ENCODE measurements at regions not wholly inside any gene's neighbourhood (a gene's known extent, or its start where the extent isn't known, plus 50 kb on each side); places are given as distances from the start of the nearest gene placed in this dataset.
"Not testable (repeated sequence)": the region's sequence is repeated elsewhere in the genome, so short reads cannot be mapped to it uniquely, and the experiment has no call there.

DNA sequence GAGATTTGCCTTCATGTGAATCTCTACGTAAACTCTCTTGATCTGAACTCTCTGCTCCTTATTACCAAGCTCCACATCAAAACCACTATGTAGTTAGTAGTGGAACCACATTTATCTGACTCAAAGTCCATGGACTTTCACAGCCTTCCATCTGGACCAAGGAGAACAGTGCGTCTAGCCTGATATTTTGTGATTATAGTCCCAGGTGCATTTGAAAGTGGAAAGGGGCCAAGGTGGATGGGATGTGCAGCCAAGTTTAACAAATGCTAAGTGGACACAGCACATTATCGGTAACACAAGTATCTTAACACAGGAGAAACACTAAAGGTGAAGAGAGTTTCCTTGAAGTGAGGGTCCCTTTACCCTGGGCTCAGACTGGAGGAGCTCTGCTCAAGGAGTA is 281.2 kb upstream of the SGK1 start:
- no peak for DNase-seq

DNA sequence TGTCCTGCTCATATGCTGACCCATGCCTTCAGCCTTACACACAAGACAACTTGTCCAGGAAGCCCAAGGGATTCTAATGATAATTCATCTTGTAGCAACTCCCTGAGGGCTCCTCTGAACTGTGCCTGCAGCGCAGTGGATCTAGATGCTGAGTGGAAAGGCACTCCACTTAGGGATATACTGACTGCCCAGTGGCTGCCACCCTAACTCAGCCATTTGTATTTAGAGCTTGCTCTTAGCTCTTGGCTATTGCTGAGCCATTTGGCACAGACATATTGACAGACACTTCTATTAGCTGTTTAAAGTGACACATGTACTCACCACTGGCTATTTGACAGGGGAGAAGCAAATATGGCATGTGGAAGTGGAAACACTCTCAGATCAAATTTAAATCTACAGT is 278.3 kb upstream of the SGK1 start:
- no peak for DNase-seq

DNA sequence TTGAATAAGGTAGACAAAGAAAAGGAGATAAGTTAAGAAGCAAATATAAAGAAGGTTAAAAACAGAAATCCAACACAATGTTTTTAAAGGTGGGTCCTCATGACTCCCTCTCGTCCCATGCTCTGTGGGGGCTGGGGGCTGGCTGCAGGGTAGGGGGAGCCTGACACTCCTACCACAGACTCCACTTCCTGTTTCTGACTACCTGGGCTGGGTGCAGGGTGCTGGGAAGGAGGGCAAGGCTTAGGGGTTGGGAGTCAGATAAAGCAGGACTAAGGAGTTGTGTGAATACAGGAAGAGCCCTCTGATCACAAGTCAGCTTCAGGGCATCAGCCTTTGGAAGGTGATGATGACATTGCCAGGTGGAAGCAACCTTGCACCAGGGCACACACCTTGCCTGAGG is 277.0 kb upstream of the SGK1 start:
- DNase-seq, result no peak

DNA sequence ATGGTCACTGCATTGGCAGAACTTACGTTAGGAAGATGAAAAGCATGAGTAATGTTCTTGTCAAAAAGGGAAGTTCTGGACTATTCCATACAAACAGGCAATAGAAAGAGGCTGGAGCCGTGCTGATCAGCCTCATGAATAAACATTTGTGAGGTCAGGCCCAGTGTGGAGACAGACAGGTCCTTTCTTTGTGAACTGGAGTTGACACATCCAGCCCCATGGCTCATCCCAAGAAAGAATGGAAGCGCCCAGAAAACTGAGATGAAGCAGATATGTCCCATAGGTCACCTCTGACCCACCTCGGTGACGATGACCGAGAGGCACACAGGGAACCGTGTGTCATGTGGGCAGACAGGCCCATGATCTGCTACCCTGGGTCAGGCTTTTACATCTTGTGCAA is 276.0 kb upstream of the SGK1 start:
- DNase-seq, result no peak

DNA sequence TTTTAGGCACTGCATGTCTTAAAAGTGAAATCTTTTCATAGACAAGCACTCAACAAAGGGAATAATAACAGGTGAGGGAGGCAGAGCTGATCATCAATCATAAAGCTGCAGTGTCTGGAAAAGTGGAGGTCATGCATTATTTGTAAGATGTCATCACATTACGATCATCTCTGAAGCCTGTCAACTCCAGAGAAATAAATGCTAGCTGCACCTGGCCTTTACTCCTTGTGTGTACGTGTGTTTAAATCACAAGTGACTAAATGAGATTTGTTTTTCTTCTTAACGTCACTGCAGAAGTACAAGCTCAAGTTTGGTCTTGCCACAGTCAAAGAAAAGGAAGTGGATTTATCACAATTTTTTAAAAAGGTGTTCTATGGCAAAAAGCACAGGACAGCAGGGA is 275.5 kb upstream of the SGK1 start:
- DNase-seq, result no peak

DNA sequence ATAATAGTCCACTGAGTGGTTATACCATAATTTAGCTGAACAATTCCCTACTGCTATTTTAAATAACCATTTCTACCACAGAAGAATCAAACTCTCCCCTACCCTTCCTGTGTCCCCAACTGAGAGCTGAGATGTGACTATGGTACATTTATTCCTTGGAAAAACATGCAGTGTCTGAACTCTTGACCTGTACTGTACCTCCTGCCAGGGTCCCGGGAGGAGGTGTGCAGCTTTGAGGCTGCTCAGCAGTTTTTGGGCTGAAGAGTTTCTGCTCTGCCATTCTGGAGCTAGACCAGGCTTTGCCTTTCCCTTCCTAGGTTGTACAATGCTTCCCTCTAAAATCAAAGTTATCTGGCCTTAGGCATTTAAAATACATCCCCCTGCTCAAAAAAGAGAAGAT is 275.1 kb upstream of the SGK1 start:
- no peak for DNase-seq

DNA sequence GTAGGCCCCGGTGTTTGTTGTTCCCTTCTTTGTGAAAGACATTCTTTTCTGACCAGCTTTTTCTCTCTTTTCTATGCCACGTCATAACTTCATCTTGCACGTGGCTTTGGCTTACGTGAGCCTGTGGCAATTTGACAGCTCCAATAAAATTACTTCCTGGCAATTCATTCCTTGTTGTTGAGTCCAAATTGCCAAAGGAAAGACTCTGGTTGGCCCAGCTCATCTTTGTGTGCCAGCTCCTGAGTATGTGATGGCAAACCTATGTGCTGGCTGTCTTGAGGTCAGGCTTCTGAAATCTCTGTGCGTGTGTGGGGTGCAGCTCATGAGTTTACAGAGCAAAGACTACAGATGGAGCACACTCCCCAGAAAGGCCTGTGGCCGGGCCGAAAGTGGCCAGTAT is 272.5 kb upstream of the SGK1 start:
- DNase-seq, result no peak

DNA sequence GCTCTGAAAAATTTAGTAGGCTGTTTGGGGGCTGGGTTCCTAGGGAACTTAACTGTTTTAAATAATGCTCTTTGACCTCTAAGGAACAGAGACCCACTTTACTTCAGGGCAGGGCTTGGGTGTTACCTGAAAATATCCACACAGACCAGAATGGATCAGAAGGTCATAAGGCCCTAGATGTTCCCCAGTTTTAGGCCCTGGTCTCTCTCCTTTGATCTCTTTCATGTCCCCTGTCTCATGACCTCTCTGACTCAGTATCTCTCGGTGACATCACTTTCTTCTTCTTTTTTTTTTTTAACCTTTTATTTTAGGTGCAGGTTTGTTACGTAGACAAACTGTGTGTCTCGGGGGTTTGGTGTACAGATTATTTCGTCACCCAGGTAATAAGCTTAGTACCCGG is 272.1 kb upstream of the SGK1 start:
- no peak for DNase-seq

DNA sequence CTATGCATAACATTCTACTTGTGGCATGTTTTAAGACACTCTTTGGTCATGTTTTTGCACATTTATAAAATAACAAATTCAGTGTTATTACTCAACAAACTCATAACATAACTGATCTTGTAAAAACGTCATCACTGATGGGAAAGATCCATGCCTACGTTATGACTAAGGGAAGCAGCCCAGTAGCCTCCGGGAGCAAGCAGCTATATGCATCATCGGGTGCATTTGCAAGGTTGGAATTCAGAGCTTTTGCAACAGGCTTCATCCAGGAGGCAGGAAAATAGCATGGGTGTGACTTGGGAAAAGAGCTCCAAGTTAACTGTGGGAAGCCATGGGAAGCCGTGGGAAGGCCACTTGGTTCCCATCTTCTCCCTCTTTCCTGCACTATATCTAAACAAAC is 271.6 kb upstream of the SGK1 start:
- DNase-seq, result no peak

DNA sequence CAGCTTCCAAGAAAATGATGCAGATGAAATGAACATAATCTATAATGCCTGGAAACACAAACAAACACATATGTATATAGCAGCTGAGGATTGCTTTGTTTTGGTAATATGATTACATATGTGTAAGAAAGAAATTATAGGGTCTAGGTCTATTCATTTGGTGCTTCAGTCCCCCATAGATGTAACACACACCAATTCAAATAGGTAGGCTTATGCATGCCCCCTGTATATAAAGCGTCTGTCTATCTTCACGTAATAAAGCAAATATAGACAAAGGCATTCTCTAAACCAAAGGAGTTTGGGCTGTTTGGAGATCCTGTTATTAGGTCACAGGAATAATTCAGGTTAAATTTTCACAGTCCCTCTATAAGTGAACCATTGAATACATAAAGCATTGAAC is 270.4 kb upstream of the SGK1 start:
- no peak for DNase-seq

DNA sequence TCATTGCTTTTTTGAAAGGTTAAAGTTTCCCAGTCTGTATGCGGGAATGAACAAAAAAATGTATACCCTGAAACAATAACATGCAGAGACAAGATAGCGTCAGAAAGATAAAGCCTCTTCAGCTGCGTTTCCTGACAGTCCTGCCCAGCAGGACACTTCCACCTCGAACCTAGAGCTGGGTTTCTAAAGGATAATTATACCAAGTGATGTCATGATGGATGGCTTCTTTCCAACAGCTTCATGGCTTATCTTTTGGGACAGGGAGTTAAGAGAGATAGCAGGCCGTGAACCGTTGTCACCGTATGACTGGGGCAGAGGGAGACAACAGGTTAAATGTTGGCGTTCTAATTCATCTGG is 267.6 kb upstream of the SGK1 start:
- peak; percentile 92 for DNase-seq

DNA sequence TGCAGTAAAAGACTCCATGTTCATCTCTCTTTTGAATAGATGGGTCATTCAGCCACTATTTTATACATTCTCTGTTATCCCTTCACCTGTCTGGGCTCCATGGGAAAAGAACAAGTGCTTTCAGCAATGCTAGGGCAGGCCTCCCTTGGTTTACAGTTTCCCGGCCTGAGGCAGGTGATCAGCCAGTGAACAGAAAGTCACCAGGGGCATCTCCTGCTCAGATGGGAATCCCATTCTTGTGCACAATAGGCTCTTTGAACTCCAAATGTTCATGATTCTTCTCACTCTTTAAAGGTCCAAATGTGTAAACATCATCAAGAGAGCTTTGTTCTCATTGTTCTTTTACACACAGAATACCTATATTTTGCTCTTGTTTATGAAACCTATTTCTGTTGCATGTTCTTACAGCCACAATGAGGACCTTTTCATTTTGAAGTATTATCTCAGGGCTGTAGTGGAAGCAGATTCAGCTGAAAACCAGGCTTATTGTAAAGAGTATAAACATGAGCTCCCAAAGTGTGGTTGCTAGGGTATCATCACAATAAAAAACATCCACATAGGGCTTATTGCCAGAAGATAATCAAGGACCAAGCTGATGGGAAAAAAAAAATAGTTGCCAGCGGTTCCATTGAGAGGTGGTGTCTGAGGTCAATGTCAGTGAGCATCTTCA is 267.1 kb upstream of the SGK1 start:
- peak; percentile 89 for DNase-seq

DNA sequence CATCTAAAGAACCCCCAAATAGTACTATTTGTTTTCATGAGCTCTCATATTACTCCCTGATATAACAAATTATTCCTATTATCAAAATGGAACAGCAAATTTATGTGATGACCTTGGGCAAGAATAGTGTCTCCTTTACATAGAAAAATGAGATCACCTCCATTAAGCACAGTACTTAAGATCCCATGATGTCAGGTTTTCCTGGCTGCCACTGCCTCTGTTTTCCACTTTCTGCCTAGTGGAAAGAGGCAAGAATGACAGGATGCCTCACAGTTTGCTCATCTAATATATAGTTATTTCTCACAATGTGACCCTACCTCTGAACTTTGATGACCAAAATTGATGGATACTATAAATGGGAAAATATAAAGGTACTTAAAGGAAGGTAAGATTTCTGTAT is 260.1 kb upstream of the SGK1 start:
- no peak for DNase-seq

DNA sequence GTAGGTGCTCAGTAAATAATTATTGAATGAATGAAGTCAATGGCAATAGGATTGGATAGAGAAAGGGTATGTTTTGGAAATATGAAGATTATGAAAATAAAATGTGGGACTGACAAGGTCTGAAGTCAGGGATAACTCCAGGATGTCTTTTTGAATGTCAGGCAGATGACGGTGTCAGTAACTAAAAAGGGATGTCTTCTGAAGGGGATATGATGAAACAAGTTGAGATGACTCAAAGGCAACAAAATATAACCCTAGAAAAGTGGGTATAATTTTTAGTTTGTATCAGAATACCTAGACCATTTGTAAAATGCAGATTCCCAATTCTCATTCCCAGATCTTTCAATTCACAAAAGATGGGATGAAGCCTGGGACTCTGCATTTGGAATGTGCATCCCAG is 257.3 kb upstream of the SGK1 start:
- DNase-seq, result no peak

DNA sequence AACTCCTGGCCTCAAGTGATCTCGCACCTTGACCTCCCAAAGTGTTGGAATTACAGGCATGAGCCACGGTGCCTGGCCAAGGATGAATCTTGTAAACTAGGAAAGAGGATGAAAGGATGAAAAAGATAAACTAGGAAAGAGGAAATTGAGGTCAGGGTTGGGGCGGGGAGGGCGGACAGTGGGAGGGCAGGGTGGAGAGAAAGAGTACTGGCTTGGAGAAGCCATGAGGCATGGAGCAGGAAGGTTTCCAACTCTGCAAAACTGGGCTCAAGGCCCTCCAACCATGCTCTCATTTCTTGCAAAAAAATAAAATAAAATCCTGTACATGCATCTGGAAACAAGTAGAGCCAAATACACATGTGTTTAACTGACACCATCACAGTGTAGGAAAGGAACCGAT is 256.6 kb upstream of the SGK1 start:
- no peak for DNase-seq

DNA sequence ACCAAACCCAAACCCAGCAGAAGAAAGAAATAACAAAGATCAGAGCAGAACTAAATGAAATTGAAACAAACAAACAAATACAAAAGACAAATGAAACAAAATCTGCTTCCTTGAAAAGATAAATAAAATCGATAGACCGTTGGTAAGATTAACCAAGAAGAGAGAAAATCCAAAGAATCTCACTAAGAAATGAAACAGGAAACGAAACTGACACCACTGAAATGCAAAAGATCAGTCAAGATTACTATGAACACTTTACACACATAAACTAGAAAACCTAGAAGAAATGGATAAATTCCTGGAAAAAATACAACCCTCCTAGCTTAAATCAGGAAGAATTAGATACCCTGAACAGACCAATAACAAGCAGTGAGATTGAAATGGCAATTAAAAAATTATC is 252.1 kb upstream of the SGK1 start:
- not testable (repeated sequence) for DNase-seq

DNA sequence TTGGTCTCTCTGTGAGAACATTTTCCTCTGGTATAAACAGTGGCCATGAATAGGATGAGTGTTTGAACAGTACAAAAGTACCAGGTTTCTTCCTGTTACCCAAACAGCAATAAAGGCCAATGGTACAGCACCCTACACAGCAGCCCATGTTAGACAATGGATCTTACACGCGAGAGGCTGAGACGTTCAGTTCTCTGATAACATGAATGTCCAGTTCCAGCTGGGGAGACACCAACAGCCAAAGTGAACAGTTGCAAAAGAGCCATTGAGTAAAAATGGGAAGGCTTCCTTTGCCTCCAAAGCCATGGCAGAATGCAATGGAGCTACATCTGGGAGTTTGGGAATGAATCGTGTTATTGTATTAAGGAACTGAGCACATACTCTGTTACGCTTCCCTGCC is 246.8 kb upstream of the SGK1 start:
- DNase-seq, result peak; percentile 93

DNA sequence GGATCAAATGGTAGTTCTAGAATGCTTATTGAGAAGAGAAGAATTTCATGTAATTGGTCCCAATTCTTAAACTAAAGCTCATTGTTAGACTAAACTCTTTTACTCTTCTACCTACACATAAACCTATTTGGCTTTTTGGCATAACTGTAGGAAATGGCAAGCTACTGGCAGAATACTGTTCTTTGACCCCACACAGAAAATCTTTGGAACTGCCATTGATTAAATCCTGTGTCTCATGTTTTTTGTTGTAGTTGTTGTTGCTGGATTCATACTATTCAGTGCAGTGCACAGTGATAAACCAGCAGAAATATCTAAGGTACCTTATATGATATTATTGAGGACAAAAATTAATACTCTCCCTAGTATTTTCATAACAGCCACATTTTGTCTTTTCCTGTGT is 242.1 kb upstream of the SGK1 start:
- DNase-seq, result no peak

DNA sequence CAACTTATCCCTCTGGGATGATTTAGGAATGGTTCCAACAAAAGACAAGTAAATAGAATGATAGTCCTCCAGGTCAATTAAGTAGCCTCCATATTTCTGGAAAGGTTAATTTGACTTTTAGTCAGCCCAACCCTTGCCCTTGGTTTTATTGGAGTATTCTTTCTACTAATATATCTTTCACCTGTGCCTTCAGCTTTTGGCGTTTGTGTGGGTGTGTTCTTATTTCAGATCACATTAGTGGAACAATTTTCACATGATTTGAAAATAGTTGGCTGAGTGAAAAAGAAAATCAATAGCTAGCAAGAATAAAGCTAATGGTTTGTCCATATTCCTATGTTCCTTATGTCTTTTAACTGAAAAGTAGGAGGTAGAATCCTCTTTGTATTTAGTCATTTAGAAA is 239.6 kb upstream of the SGK1 start:
- no peak for DNase-seq

DNA sequence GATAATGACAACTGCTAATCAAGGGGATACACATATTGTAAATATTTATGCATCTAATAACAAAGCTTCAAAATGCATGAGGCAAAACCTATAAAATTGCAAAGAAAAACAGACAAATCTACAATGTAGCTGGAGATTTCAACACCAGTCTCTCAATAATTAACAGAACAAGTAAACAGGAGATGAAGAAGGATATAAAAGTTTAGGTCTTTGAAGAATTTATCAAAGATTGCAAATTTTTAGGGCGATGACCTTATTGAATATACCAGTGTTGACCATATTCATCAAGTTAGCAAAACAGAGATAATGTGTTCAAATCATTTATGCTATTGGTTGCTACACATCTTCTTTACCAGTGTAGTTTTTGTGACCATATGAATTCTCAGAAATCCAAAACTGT is 237.8 kb upstream of the SGK1 start:
- no peak for DNase-seq

DNA sequence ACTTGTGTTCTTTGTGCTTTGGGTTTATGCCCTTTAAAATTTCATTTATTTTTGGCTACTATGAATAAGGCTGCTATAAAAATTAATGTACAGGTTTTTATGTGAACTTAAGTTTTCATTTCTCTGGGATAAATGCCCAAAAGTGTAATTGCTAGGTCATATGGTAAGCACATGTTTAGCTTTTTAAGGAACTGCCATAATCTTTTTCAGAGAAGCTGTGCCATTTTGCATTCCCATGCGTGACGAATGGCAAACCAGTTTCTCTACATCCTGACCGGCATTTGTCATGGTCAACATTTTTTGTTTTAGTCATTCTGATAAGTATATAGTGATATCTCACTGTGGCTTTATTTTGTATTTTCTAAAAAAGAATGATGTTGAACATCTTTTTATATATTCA is 236.0 kb upstream of the SGK1 start:
- no peak for DNase-seq

DNA sequence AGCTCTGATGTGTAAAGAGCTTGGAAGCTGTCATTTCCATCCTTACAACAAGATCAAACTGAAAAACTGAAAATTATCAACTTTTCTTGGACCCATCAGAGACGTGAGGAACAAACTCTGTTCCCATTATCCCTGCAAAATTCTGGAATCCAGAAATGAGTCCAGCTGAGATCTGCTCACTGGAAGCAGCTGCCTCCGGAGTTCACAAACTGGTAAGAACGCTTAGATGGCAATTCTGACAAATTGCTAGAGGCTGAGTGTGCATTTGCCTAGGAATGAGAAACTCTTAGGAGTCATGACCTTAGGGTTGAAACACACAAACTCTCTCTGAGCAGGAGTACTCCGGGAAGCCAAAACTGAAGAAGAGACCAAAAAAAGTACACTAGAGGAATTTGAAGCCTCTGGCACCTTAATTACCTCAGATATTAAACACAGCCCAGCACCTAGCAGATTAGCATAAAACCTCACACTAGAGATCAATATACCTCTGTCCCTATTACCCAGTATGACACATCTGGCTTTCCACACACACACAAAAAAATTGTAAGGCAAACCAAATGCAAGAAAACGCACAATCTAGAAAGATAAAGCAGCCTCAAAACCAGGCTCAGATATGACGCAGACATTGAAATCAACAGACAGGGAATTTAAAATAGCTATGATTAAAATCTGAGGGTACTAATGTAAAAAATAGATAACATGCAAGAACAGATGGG is 233.5 kb upstream of the SGK1 start:
- DNase-seq, result no peak

DNA sequence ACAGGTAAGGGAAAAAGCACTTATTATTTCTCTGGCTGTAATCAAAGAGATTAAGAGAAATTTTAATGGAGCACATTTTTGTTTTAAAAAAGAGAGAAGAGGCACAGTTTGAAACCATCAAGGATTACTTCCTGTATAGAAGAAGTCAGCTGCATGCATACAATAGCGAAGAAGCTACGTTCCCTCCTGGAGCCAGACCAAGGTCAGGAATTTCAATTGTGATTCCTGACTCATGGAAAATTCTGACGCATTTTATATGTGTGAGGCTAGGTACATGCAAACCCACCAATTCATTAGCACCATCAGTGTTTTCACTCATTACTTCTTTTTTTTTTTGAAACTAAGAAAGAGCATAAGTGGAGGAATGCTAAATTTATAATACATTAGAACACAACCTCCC is 232.7 kb upstream of the SGK1 start:
- DNase-seq, result no peak

DNA sequence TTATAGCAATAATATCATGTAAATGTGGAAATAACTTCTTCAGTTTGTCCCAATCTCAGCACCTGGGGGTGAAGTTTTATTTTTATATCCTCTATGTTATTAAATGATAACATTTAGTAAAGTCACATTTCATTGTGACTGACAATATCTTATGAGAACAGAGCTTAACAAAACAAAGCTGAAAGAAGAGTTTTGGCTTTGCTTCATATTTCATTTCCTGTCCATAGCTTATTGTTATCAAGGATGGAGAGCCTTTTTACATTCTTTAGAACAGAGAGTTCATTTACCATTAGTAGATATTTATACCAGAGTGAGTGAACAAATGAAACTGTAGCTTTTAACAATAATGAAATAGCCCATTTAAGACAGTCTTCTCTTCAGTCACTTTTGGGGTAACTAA is 231.9 kb upstream of the SGK1 start:
- no peak for DNase-seq

DNA sequence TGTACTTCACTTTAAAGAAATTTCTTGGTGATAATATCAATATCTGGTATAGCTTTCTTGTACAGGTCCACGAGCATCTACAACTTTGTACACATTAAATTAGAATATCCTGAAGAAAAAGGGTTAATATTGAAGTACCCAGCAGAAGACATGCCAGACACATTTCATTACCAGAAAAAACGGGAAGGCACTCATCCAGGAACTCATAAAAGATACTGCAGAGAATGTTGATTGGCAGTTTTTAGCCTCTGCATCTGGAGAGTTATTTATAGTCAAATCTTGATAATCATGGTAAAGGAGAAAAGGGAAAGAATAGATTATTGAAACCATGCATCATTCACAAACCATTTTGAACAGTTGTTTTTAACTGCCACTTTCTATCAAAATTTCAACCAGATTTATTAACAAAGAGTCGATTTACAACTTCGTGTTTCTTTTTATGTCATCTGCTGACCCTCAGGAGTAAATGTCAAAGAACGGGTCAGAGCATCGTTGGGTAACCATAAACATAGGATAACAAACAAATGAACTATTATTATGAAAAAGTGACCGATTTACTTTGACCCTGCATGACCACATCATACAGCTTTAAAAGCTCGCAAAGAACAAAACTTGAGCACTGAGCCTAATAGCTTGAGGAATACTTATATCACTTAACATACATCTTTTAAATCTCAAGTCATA is 229.2 kb upstream of the SGK1 start:
- no peak for DNase-seq
